NT2/D1 (cell line): ENCODE measurements at regions not wholly inside any gene's neighbourhood (a gene's known extent, or its start where the extent isn't known, plus 50 kb on each side); places are given as distances from the start of the nearest gene placed in this dataset.

ENCODE experiments used
- DNase-seq: peaks from one replicate; pipeline ENCODE4 v3.0.0-alpha.2; 2011; ENCODE audit warnings: low read depth, low spot score
- H3K27me3 ChIP-seq: 2 replicates; pipeline ENCODE4 v1.6.0; 2011; ENCODE audit warnings: mild to moderate bottlenecking; ENCODE audit not compliant: insufficient read length, insufficient read depth
- H3K36me3 ChIP-seq: 2 replicates; pipeline ENCODE4 v1.6.1; 2011; ENCODE audit warnings: mild to moderate bottlenecking, low read length, mixed read lengths; ENCODE audit not compliant: insufficient read depth, insufficient read length
- H3K4me1 ChIP-seq: 2 replicates; pipeline ENCODE4 v1.5.1; 2011; ENCODE audit not compliant: insufficient read depth, insufficient read length
- H3K4me3 ChIP-seq: 2 replicates; pipeline ENCODE4 v1.5.1; 2011; ENCODE audit warnings: low read depth; ENCODE audit not compliant: insufficient read length
- H3K9ac ChIP-seq: 2 replicates; pipeline ENCODE4 v1.6.0; 2011; ENCODE audit warnings: low read depth; ENCODE audit not compliant: insufficient read length
- H3K9me3 ChIP-seq: 2 replicates; pipeline ENCODE4 v1.5.1; 2011; ENCODE audit warnings: mild to moderate bottlenecking, low read length; ENCODE audit not compliant: insufficient read depth
- SUZ12 ChIP-seq: IDR thresholded peaks from 2 replicates; pipeline ENCODE4 v1.6.1; 2011; ENCODE audit not compliant: insufficient read length, insufficient read depth; ENCODE audit errors: extremely low read depth
- YY1 ChIP-seq: IDR thresholded peaks from 2 replicates; pipeline ENCODE4 v1.6.1; 2011; ENCODE audit not compliant: insufficient read length, insufficient read depth
- ZNF274 ChIP-seq: IDR thresholded peaks from 2 replicates; pipeline ENCODE4 v1.6.1; 2011; ENCODE audit warnings: mild to moderate bottlenecking, low read depth, low read length

GRCh38 chr2:200744201-200744602, 67.5 kb upstream of the BZW1 start:
- Histone ChIP-seq H3K4me1 (peaks cover 9% of the 10 kb centered on the region), H3K4me3 (no peak overlapping the region), H3K9ac (no peak overlapping the region), H3K27me3 (no peaks in the 10 kb centered on the region), H3K9me3 (no peaks in the 10 kb centered on the region), H3K36me3 (no peaks in the 10 kb centered on the region)
- TF ChIP-seq ZNF274 = no peak
- DNase-seq = no peak

- TF ChIP-seq ZNF274 (no peak), SUZ12 (no peak), YY1 (no peak)
- Histone ChIP-seq H3K9me3 (no peaks in the 10 kb centered on the region), H3K9ac (no peak overlapping the region), H3K4me3 (no peak overlapping the region), H3K4me1 (peaks cover 7% of the 10 kb centered on the region), H3K27me3 (no peaks in the 10 kb centered on the region), H3K36me3 (no peaks in the 10 kb centered on the region)
- no peak for DNase-seq
Observed at GRCh38 chr2:200746301-200746700, 65.4 kb upstream of the BZW1 start.

- no peaks in the 10 kb centered on the region for H3K27me3 ChIP-seq
- no peaks in the 10 kb centered on the region for H3K9me3 ChIP-seq
- no peak overlapping the region for H3K9ac ChIP-seq
- H3K4me3 ChIP-seq = no peak overlapping the region
- H3K36me3 ChIP-seq = no peaks in the 10 kb centered on the region
- TF ChIP-seq YY1 (no peak), SUZ12 (no peak), ZNF274 (no peak)
- H3K4me1 ChIP-seq = peaks cover 8% of the 10 kb centered on the region
- DNase-seq = no peak
Observed at GRCh38 chr2:200747668-200748618, 63.8 kb upstream of the BZW1 start.

- no peaks in the 10 kb centered on the region for H3K27me3 ChIP-seq
- no peak for TF ChIP-seq SUZ12
- TF ChIP-seq YY1 = no peak
- TF ChIP-seq ZNF274 = no peak
- no peak overlapping the region for H3K4me3 ChIP-seq
- H3K9ac ChIP-seq = no peak overlapping the region
- H3K4me1 ChIP-seq = peaks cover 8% of the 10 kb centered on the region
- DNase-seq = no peak
- H3K36me3 ChIP-seq = no peaks in the 10 kb centered on the region
- H3K9me3 ChIP-seq = no peaks in the 10 kb centered on the region
Observed at GRCh38 chr2:200748779-200749178, 62.9 kb upstream of the BZW1 start.

DNA sequence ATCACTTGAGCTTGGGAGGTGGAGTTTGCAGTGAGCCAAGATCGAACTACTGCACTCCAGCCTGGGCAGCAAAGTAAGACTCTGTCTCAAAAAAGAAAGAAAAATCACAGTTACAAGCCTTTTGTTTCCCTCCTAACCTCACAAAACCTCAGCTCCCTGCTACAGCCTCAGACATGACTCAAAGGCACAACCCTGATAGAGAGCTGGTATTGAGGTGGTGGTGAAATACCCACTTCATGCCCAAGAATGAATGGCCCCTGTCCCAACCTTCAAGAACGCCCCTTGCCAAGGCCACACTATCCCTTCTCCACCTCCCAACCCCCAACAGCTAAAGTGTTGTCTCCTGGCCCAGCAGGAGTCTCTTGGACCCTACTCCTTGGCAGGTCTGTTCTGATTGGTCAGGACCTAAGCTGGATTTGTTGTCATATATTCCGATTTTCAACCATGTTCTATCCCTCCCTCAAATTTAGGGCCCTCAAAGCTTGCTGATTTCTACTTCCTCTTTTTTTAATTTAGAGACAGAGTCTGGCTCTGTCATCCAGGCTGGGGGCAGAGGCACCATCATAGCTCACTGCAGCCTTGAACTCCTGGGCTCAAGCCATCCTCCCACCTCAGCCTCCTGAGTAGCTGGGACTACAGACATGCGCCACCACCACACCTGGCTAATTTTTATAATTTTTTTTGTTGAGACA, 61.9 kb upstream of the BZW1 start:
- H3K4me1 ChIP-seq = peaks cover 8% of the 10 kb centered on the region
- no peak for DNase-seq
- no peak overlapping the region for H3K9ac ChIP-seq
- no peaks in the 10 kb centered on the region for H3K27me3 ChIP-seq
- no peaks in the 10 kb centered on the region for H3K36me3 ChIP-seq
- H3K4me3 ChIP-seq = no peak overlapping the region
- TF ChIP-seq YY1 (no peak), SUZ12 (no peak), ZNF274 (no peak)
- H3K9me3 ChIP-seq = no peaks in the 10 kb centered on the region

DNA sequence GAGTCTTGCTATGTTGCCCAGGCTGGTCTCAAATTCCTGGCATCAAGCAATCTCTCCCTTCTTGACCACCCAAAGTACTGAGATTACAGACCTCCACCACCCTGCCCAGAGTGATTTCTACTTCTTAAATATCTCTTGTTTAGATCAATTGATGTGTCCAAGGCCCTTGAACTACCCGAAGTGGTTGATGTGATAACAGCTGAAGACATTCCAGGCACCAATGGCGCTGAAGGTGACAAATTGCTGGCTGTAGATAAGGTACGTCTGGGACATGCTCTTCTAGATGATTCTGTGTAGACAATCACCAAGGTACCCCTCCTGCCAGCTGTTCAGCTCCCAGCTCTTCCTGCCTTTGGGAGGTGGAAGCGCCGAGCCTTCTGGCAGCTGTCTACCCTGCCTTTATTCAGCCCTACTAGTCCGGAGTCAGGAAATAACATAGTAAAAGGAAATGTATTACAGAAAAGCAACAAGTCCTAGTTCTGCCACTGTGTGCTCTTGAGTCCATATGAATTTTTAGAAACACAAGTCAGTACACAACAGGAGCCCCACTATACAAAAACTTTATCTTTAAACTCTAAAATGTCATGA, 61.3 kb upstream of the BZW1 start:
- H3K27me3 ChIP-seq = no peaks in the 10 kb centered on the region
- TF ChIP-seq ZNF274 (no peak), SUZ12 (no peak), YY1 (no peak)
- DNase-seq = no peak
- no peaks in the 10 kb centered on the region for H3K36me3 ChIP-seq
- no peaks in the 10 kb centered on the region for H3K9me3 ChIP-seq
- H3K4me1 ChIP-seq = peaks cover 8% of the 10 kb centered on the region
- H3K9ac ChIP-seq = no peak overlapping the region
- no peak overlapping the region for H3K4me3 ChIP-seq

- H3K4me3 ChIP-seq = no peak overlapping the region
- H3K4me1 ChIP-seq = peaks cover 6% of the 10 kb centered on the region
- H3K9me3 ChIP-seq = no peaks in the 10 kb centered on the region
- no peak for DNase-seq
- H3K27me3 ChIP-seq = no peaks in the 10 kb centered on the region
- no peak overlapping the region for H3K9ac ChIP-seq
- no peak for TF ChIP-seq YY1
- no peak for TF ChIP-seq ZNF274
- TF ChIP-seq SUZ12 = no peak
- H3K36me3 ChIP-seq = no peaks in the 10 kb centered on the region
Observed at GRCh38 chr2:200751786-200752185, 59.9 kb upstream of the BZW1 start.
